Gastrocnemius medialis (tissue), 4 donors: ENCODE measurements at regions not wholly inside any gene's neighbourhood (a gene's known extent, or its start where the extent isn't known, plus 50 kb on each side); places are given as distances from the start of the nearest gene placed in this dataset.

Experiments used
- ATAC-seq, 2 donors: fragments of 150-250 bp; one replicate each; pipeline ENCODE4 v1.9.1; 2016
- DNase-seq, 2 donors: peaks; one replicate each; pipeline ENCODE4 v3.0.0-alpha.2; 2019
- H3K27ac ChIP-seq, 4 donors: fragments of 200-600 bp; sonication (generic); 1 replicate in 1 of 4; 2 replicates in 3 of 4; pipeline ENCODE4 v1.5.1; 2016 to 2018; ENCODE audit warnings: mild to moderate bottlenecking in 2 of 4, moderate library complexity in 1 of 4
- H3K27me3 ChIP-seq, 3 donors: fragments of 200-600 bp; sonication (generic) in 2 of 3; 1 replicate in 1 of 3; 2 replicates in 2 of 3; pipeline versions ENCODE4 v1.5.1 to v1.6.0; 2016 to 2019; ENCODE audit warnings: mild to moderate bottlenecking in 1 of 3, moderate library complexity in 1 of 3
- H3K36me3 ChIP-seq, 2 donors: fragments of 200-600 bp; sonication (generic) in 1 of 2; one replicate each; pipeline ENCODE4 v1.5.1; 2017 to 2018
- H3K4me1 ChIP-seq, 2 donors: fragments of 200-600 bp; sonication (generic) in 1 of 2; one replicate each; pipeline ENCODE4 v1.5.1; 2016 to 2017; ENCODE audit warnings: mild to moderate bottlenecking in 2 of 2
- H3K4me3 ChIP-seq, 4 donors: fragments of 200-600 bp; sonication (generic) in 3 of 4; 1 replicate in 1 of 4; 2 replicates in 3 of 4; pipeline ENCODE4 v1.5.1; 2016 to 2019; ENCODE audit warnings: mild to moderate bottlenecking in 2 of 4
- H3K9me3 ChIP-seq, 3 donors: fragments of 200-600 bp; sonication (generic) in 2 of 3; 1 replicate in 1 of 3; 2 replicates in 2 of 3; pipeline ENCODE4 v1.5.1; 2016 to 2019
- POLR2A ChIP-seq, 2 donors: fragments of 450-650 bp; IDR thresholded peaks; one replicate each; pipeline ENCODE4 v1.6.1; 2017; ENCODE audit warnings: antibody characterized with exemption in 2 of 2, mild to moderate bottlenecking in 2 of 2, moderate library complexity in 2 of 2
- in situ Hi-C, 4 donors: fragments of 200-750 bp; cut with MboI; loops; one replicate each; pipeline versions ENCODE4 v1.15.0 to v1.8.0; 2017; ENCODE audit warnings: low sequenced_read_pairs in 4 of 4
- intact Hi-C: fragments of 100-400 bp; cut with DNase I; formaldehyde crosslinking; loops from one replicate; pipeline ENCODE4 v1.15.1; 2023; ENCODE audit warnings: low total_unique reads
- TF ChIP-seq, protein P1 (sequence below), 5 experiments: fragments of 450-650 bp in 3 of 5; fragments of 200-600 bp in 2 of 5; sonication (generic) in 2 of 5; IDR thresholded peaks in 4 of 5; conservative IDR thresholded peaks in 1 of 5; 1 replicate in 4 of 5; 2 replicates in 1 of 5; pipeline ENCODE4 v1.5.1; 2016 to 2019; ENCODE audit warnings: antibody characterized with exemption in 5 of 5, mild to moderate bottlenecking in 3 of 5, moderate library complexity in 3 of 5

DNA sequence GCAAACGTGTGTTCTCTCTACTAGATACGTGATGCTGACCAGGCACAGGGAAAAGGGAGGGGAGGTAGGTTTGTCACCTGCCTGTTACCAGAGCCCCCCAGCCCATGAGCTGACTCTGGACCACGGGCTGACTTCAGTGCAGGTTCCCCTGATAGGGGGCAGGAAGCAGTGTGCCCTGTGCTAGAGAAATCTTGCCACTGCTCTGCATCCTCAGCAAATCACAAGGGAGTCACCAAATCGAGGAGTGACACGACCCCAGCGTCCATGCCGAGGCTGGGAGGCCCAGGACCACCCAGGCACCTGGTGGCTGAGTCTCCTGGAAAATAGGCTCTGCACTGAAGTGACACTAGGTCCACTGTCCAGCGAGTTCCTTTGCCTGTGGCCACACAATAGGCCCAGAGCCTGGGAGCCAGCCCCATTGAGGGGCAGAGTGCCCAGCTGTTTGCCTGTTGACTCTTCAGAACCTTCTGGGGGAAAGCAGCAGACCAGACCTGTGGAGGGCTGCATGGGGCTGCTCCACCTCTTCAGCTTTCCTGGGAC is 99.3 kb downstream of the CTTN start:
- ATAC-seq (no peak), DNase-seq (no peak)
- H3K9me3 ChIP-seq, result no peaks in the 10 kb centered on the region
- H3K27me3 ChIP-seq, result no peaks in the 10 kb centered on the region
- no peak overlapping the region for H3K4me3 ChIP-seq
- intact Hi-C loops (no loop called here), in situ Hi-C loops (no loop called here)
- H3K4me1 ChIP-seq, result no peaks in the 10 kb centered on the region
- no peak overlapping the region for H3K27ac ChIP-seq
- no peak for TF ChIP-seq POLR2A (IDR thresholded peaks at IDR 0.05)
- TF ChIP-seq, protein P1, sequence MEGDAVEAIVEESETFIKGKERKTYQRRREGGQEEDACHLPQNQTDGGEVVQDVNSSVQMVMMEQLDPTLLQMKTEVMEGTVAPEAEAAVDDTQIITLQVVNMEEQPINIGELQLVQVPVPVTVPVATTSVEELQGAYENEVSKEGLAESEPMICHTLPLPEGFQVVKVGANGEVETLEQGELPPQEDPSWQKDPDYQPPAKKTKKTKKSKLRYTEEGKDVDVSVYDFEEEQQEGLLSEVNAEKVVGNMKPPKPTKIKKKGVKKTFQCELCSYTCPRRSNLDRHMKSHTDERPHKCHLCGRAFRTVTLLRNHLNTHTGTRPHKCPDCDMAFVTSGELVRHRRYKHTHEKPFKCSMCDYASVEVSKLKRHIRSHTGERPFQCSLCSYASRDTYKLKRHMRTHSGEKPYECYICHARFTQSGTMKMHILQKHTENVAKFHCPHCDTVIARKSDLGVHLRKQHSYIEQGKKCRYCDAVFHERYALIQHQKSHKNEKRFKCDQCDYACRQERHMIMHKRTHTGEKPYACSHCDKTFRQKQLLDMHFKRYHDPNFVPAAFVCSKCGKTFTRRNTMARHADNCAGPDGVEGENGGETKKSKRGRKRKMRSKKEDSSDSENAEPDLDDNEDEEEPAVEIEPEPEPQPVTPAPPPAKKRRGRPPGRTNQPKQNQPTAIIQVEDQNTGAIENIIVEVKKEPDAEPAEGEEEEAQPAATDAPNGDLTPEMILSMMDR (IDR thresholded peaks at IDR 0.05 in 4 of 5, conservative IDR thresholded peaks at IDR 0.05 in 1 of 5), result no peak
- H3K36me3 ChIP-seq, result no peaks in the 10 kb centered on the region

DNA sequence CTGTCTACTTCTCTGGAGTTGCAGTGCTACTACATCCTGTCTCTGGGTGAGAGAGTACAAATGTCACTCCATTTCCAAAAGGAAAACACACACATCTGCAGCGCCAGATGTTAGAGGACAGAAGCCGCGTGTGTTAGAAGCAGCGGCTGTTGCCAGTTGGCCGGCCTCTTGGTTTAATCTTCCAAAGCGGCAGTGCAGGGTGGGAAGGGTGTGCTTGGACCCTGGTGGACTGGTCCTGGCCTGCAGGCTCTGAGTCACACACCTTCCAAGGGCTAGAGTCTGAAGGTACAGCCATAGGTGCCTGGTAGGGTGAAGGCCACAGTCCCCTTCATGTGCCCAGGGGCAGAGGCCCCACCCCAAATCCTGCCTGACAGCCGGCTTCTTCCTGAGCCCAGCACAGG is 99.8 kb downstream of the CTTN start:
- H3K9me3 ChIP-seq, result no peaks in the 10 kb centered on the region
- no peaks in the 10 kb centered on the region for H3K36me3 ChIP-seq
- no peak overlapping the region for H3K4me3 ChIP-seq
- TF ChIP-seq POLR2A (IDR thresholded peaks at IDR 0.05), result no peak
- ATAC-seq, result no peak
- DNase-seq, result no peak
- in situ Hi-C loops, result no loop called here
- no peaks in the 10 kb centered on the region for H3K27me3 ChIP-seq
- H3K4me1 ChIP-seq, result no peaks in the 10 kb centered on the region
- H3K27ac ChIP-seq, result no peak overlapping the region
- intact Hi-C loops, result no loop called here

DNA sequence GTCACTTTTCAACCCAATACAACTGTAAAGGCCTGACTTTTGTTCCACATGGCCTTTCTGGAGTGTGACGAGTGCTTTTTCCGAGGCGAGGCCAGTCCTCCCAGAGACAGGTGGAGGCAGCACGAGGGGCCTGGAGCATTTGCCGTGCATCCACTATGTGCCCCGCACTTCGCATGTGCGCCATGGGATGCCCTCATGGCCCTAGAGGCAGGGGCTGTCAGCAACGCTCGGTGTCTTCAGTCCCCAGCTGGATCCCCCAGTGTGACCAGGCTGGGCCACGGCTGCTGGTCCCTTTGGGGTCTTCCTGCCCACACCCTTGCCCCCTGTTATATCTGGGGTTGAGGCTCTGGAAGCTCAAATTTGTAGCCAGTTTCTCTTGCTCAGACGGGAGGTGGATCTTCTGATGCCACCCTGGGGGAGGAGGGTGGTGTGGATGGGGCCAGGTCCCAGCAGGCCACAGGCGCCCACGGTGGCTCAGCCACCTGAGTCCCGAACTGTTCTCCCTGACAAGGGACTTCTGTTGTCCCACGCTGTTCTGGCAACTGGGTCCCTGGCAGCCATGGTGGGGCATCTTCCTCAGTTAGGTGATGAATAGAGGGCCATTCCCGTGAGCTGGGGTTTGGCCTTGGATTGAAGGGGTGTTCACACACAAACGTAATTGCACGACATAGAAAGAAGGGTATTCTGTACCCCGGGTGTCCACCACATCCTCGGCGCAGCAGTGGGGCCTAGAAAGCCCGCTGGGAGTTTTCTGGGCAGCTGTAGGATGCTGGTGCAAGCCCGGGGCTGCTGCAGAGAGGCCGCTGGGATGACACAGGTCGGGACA is 100.9 kb downstream of the CTTN start:
- in situ Hi-C loops (no loop called here), intact Hi-C loops (no loop called here)
- no peak overlapping the region for H3K27ac ChIP-seq
- DNase-seq, result no peak
- H3K36me3 ChIP-seq, result no peaks in the 10 kb centered on the region
- no peak for TF ChIP-seq POLR2A (IDR thresholded peaks at IDR 0.05)
- no peaks in the 10 kb centered on the region for H3K4me1 ChIP-seq
- no peaks in the 10 kb centered on the region for H3K9me3 ChIP-seq
- H3K27me3 ChIP-seq, result no peaks in the 10 kb centered on the region
- no peak for ATAC-seq
- H3K4me3 ChIP-seq, result no peak overlapping the region

DNA sequence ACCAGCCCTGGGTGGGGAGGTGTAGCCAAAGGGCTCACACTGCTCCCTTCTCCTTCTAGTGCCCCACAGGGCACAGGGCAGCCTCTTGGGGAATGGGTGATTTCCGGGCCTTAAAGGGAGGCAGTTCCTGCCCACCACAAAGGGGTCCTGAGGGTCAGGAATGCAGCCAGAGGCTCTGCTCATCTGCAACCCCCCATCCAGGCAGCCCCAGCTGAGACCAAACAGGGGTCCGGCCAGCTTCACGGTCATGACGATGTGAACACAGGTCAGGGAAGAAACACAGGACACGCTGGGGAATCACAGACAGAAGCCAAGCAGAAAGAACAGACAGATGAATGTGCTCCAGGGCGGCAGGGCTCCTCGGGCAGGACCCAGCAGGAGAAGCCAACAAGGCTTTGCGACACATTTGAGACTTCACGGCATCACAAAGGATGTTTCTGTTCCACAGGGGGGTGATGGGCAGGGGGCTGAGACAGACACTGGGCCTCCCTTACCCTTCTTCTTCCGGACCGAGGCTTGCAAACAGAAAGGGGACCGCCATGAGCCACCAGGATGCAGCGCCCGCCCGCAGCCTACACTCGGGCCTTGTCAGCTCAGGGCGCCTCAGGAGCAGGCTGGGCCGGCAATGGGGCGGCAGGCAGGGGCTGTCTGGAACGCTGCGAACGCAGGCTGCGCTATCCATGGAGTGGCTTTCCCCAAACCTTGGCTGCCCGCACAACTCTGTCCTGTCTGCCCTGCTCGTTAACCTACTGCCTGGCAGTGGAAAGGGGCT is 101.9 kb downstream of the CTTN start:
- no peaks in the 10 kb centered on the region for H3K27me3 ChIP-seq
- H3K27ac ChIP-seq, result no peak overlapping the region
- H3K36me3 ChIP-seq, result no peaks in the 10 kb centered on the region
- TF ChIP-seq POLR2A (IDR thresholded peaks at IDR 0.05), result no peak
- TF ChIP-seq, protein P1 (IDR thresholded peaks at IDR 0.05 in 4 of 5, conservative IDR thresholded peaks at IDR 0.05 in 1 of 5), result no peak
- ATAC-seq (no peak), DNase-seq (no peak)
- no peaks in the 10 kb centered on the region for H3K9me3 ChIP-seq
- intact Hi-C loops (no loop called here), in situ Hi-C loops (no loop called here)
- no peak overlapping the region for H3K4me3 ChIP-seq
- no peaks in the 10 kb centered on the region for H3K4me1 ChIP-seq

DNA sequence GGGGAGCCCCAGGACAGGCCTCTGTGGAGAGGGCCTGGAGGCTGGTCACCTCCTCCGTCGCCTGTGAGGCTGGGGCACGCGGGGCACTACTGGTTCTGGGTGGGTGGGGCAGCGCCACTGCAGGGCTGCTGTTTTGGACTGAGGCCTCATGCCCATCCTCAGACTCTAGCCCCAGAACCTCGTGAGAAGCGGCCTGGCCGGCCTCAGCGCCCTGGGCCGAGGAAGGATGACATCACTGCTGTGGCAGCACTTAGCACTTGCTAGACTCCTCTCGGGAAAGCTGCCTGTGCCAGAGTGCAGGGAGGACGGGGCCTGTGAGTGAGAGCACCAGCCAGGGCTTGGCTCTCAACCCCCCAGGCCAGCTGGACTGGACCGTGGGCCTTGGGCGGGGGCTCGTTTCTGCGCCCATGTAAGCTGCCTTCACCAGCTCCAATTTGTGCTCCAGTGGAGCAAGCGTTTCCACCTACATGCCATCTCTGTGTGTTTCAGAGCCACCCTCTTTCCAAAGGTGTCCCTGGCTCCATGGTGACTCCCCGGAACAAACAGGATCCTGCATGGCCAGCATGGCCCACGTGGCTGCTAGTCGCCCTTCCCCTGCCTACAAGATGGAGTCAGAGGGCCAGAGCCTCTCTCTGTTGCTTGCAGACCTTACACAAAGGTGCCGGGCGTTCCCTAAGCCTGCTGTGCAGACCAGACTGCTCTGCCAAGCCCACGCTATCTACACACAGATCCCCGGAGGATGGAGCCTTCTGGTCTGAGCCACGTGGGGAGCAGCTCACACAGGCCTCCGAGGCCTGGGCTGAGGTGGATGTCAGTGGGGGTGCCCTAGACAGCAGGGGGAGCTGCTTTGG is 102.9 kb downstream of the CTTN start:
- no peaks in the 10 kb centered on the region for H3K36me3 ChIP-seq
- TF ChIP-seq POLR2A (IDR thresholded peaks at IDR 0.05), result no peak
- TF ChIP-seq, protein P1 (IDR thresholded peaks at IDR 0.05 in 4 of 5, conservative IDR thresholded peaks at IDR 0.05 in 1 of 5), result no peak
- H3K4me3 ChIP-seq, result no peak overlapping the region
- H3K9me3 ChIP-seq, result no peaks in the 10 kb centered on the region
- H3K27ac ChIP-seq, result no peak overlapping the region
- no peaks in the 10 kb centered on the region for H3K27me3 ChIP-seq
- in situ Hi-C loops (no loop called here), intact Hi-C loops (no loop called here)
- no peaks in the 10 kb centered on the region for H3K4me1 ChIP-seq
- ATAC-seq (no peak), DNase-seq (no peak)
